ENCODE measurements at regions not wholly inside any gene's neighbourhood (a gene's known extent, or its start where the extent isn't known, plus 50 kb on each side); places are given as distances from the start of the nearest gene placed in this dataset.

DNA sequence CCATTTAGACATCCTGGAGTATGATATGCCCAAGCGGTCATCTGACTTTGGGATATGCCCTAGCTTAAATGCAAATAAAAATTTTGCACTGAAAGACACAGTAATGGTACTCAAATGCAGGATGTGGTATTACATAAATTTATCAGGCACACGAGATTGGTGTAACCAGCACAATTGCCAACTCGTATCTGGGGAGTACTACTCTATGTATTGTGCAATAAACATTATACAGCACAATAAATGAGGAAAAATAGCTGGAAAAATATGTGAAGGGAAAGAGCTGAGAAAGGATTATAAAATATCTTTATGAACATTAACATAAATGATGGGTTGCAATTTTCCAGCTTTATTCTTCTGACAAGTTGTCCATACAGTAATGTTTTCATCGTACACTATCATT, 505.5 kb upstream of the TENM3 start:
- no peak for DNase-seq (ENCODE audit: low spot score in 2 of 2)
- Histone ChIP-seq H3K4me3 (no peak overlapping the region), H3K36me3 (no peaks in the 10 kb centered on the region), H3K27ac (no peak overlapping the region), H3K4me1 (no peaks in the 10 kb centered on the region), H3K27me3 (no peaks in the 10 kb centered on the region), H3K9me3 (no peaks in the 10 kb centered on the region)
- no peak for TF ChIP-seq POLR2A (IDR thresholded peaks at IDR 0.05)
- TF ChIP-seq POLR2AphosphoS5 (IDR thresholded peaks at IDR 0.05), result no peak
- no peak for TF ChIP-seq EP300 (IDR thresholded peaks at IDR 0.05)
- TF ChIP-seq, protein P1, sequence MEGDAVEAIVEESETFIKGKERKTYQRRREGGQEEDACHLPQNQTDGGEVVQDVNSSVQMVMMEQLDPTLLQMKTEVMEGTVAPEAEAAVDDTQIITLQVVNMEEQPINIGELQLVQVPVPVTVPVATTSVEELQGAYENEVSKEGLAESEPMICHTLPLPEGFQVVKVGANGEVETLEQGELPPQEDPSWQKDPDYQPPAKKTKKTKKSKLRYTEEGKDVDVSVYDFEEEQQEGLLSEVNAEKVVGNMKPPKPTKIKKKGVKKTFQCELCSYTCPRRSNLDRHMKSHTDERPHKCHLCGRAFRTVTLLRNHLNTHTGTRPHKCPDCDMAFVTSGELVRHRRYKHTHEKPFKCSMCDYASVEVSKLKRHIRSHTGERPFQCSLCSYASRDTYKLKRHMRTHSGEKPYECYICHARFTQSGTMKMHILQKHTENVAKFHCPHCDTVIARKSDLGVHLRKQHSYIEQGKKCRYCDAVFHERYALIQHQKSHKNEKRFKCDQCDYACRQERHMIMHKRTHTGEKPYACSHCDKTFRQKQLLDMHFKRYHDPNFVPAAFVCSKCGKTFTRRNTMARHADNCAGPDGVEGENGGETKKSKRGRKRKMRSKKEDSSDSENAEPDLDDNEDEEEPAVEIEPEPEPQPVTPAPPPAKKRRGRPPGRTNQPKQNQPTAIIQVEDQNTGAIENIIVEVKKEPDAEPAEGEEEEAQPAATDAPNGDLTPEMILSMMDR (IDR thresholded peaks at IDR 0.05), result no peak
- WGBS, result 81% methylated on average over 4 of the region's 4 CpGs

DNA sequence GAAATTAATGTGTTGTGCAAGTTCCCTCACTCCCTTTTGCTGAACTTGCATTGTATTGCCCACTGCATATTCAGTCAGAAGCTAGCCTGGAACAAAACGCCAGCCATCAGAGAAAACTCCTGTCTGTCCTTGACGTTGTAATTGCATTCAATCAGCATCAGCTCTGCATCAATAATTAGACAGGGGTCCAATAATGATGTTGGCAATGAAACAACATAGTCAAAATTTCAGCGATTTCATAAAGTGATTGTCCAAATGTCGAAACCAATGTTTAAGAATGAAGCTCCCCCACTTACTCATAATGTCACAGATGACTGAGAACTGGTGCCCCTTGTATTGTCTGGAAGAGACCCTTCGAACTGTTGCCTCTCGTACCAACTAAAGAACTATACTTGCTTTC, 504.2 kb upstream of the TENM3 start:
- no peak for TF ChIP-seq EP300 (IDR thresholded peaks at IDR 0.05)
- TF ChIP-seq, protein P1 (IDR thresholded peaks at IDR 0.05), result no peak
- no peak for TF ChIP-seq POLR2A (IDR thresholded peaks at IDR 0.05)
- no peak for TF ChIP-seq POLR2AphosphoS5 (IDR thresholded peaks at IDR 0.05)
- no peak overlapping the region for H3K4me3 ChIP-seq

DNA sequence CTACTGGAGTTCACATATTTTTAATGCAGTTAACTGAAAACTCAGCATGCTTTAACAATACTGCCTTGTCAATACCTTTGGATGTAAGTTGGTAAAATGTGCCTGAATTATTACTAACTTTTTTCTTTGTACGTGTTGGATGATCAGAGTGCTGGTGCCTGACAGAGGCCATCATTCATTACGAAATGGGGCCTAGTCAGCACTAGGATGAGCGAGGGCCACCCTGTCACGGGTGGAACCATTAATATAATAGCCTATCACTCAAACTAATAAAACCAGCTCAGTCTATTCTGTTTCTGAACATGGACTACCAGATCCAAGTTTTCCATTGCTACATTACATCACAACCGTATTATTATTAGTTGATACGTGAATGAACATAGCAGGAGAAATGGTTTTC, 501.7 kb upstream of the TENM3 start:
- 84% methylated on average over 6 of the region's 6 CpGs for WGBS

More for the DNA sequence above, 504.2 kb upstream of the TENM3 start:
- no peak for DNase-seq (ENCODE audit: low spot score in 2 of 2)
- 86% methylated on average over 6 of the region's 6 CpGs for WGBS
- Histone ChIP-seq H3K4me1 (no peaks in the 10 kb centered on the region), H3K27me3 (no peaks in the 10 kb centered on the region), H3K36me3 (no peaks in the 10 kb centered on the region), H3K9me3 (no peaks in the 10 kb centered on the region), H3K27ac (no peak overlapping the region)

DNA sequence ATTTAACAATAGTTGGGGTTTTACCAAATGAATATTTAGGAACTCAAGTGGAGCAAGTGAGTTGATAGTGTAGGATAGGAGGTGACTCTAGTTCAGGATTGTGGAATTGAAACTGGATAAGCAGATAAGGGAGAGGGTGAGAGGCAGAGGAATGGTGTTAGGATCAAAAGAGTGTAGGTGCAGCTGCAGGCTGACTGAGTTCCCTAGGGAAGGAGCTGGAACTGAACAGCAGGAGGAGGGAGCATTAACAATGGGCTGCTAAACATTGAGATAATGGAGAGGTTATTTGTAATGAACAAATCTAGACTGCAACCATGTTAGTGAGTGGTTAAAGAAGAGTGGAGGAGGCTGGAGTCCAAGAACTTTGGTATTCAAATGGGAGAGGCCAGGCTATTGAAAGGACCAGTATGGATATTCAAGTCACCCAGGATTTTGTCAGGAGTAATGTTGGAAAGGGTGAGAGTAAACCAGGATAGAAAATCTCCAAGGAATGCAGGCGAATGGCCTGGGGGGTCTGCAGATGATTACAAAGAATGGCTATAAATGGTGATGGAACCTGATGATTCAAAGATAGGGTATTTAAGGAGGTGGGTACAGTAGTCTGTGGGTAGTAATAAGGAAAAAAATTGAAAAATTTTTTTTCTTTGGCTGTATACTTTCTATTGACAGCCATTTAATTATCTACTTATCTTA, 497.1 kb upstream of the TENM3 start:
- H3K4me3 ChIP-seq, result no peak overlapping the region
- no peaks in the 10 kb centered on the region for H3K36me3 ChIP-seq
- no peaks in the 10 kb centered on the region for H3K27me3 ChIP-seq
- no peaks in the 10 kb centered on the region for H3K4me1 ChIP-seq
- TF ChIP-seq POLR2A (IDR thresholded peaks at IDR 0.05) (no peak), EP300 (IDR thresholded peaks at IDR 0.05) (no peak), POLR2AphosphoS5 (IDR thresholded peaks at IDR 0.05) (no peak)
- TF ChIP-seq, protein P1 (IDR thresholded peaks at IDR 0.05), result no peak
- WGBS, result 83% methylated on average over 1 of the region's 1 CpG
- no peak for DNase-seq (ENCODE audit: low spot score in 2 of 2)
- no peak overlapping the region for H3K27ac ChIP-seq
- H3K9me3 ChIP-seq, result no peaks in the 10 kb centered on the region

More for the DNA sequence above, 501.7 kb upstream of the TENM3 start:
- Histone ChIP-seq H3K9me3 (no peaks in the 10 kb centered on the region), H3K4me1 (no peaks in the 10 kb centered on the region), H3K27ac (no peak overlapping the region), H3K27me3 (no peaks in the 10 kb centered on the region), H3K4me3 (no peak overlapping the region), H3K36me3 (no peaks in the 10 kb centered on the region)
- DNase-seq (ENCODE audit: low spot score in 2 of 2), result no peak
- TF ChIP-seq, protein P1 (IDR thresholded peaks at IDR 0.05), result no peak

DNA sequence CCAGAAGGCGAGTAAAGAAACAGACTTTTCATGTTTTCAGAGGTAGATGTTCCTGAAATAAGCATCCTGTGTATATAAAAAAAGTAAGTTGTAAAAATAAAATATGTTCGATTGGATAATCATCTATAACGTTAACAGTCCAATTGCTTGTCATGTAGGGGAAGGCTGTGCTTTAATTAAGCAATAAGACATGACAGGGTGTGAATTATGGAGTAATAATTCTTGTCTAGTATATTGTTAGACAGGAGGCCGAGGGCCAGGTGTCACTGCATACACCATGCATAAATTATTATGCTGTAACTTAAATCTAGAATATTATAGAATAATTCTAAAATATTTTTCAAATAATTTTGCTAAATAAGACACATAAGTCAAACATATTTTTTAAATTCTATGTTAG, 494.6 kb upstream of the TENM3 start:
- Histone ChIP-seq H3K36me3 (no peaks in the 10 kb centered on the region), H3K4me3 (no peak overlapping the region), H3K27ac (no peak overlapping the region), H3K9me3 (no peaks in the 10 kb centered on the region), H3K4me1 (no peaks in the 10 kb centered on the region), H3K27me3 (no peaks in the 10 kb centered on the region)
- TF ChIP-seq EP300 (IDR thresholded peaks at IDR 0.05), result no peak
- TF ChIP-seq, protein P1 (IDR thresholded peaks at IDR 0.05), result no peak
- no peak for TF ChIP-seq POLR2AphosphoS5 (IDR thresholded peaks at IDR 0.05)
- TF ChIP-seq POLR2A (IDR thresholded peaks at IDR 0.05), result no peak
- WGBS, result 32% methylated on average over 4 of the region's 4 CpGs
- DNase-seq (ENCODE audit: low spot score in 2 of 2), result no peak
